Right ventricle myocardium inferior (tissue), 1 donor: ENCODE measurements at regions not wholly inside any gene's neighbourhood (a gene's known extent, or its start where the extent isn't known, plus 50 kb on each side); places are given as distances from the start of the nearest gene placed in this dataset.
A peak's percentile ranks its signal among the peaks of the same experiment; 100 is the strongest.
"Not testable (repeated sequence)": the region's sequence is repeated elsewhere in the genome, so short reads cannot be mapped to it uniquely, and the experiment has no call there.

ENCODE experiments used
- ATAC-seq: fragments of 200-7000 bp; cut with Tn5 transposase; one replicate; pipeline ENCODE4 v1.9.1; 2020; ENCODE audit warnings: mild to moderate bottlenecking, moderate library complexity
- DNase-seq: peaks from one replicate; pipeline ENCODE4 v3.0.0; 2021; ENCODE audit errors: missing footprints
- intact Hi-C: fragments of 100-400 bp; cut with DNase I; formaldehyde crosslinking; loops from one replicate; pipeline ENCODE4 v1.11.0; 2022
- donor health status: DM: no; HTN: yes; CAD: no; lungs with severe emphysema.

DNA sequence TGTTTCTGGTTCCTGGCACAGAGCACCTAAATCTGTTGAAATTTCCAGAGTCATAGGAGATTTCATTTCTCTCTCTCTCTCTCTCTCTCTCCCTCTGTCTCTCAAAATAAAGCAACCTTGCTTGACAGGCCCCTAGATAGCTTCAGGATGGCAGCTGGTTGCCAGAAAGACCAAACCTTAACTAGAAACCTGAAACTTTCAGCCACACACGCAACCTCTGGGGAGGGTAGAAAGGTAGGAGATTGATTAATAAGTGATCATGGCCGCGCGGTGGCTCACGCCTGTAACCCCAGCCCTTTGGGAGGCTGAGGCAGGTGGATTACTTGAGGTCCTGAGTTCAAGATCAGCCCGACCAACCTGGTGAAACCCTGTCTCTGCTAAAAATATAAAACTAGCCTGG lies 1885.4 kb upstream of the CELF4 start:
- ATAC-seq (no peak), DNase-seq (peak; percentile 32)
- intact Hi-C loops: no loop called here

- intact Hi-C loops: no loop called here
- DNase-seq: no peak
- ATAC-seq: no peak
These were observed 1884.0 kb upstream of the CELF4 start for GRCh38 chr18:39449566-39449965.

GRCh38 chr18:39448942-39449341 lies 1883.3 kb upstream of the CELF4 start:
- ATAC-seq: no peak

GRCh38 chr18:39444957-39445356 lies 1879.4 kb upstream of the CELF4 start:
- ATAC-seq, intact Hi-C loops, DNase-seq: not testable (repeated sequence)

More at GRCh38 chr18:39448942-39449341, 1883.3 kb upstream of the CELF4 start:
- no peak for DNase-seq
- intact Hi-C loops: no loop called here

GRCh38 chr18:39441648-39442047 lies 1876.0 kb upstream of the CELF4 start:
- intact Hi-C loops: no loop called here
- no peak for ATAC-seq
- DNase-seq: no peak

GRCh38 chr18:39435996-39436395 lies 1870.4 kb upstream of the CELF4 start:
- no peak for ATAC-seq
- intact Hi-C loops: no loop called here
- no peak for DNase-seq

DNA sequence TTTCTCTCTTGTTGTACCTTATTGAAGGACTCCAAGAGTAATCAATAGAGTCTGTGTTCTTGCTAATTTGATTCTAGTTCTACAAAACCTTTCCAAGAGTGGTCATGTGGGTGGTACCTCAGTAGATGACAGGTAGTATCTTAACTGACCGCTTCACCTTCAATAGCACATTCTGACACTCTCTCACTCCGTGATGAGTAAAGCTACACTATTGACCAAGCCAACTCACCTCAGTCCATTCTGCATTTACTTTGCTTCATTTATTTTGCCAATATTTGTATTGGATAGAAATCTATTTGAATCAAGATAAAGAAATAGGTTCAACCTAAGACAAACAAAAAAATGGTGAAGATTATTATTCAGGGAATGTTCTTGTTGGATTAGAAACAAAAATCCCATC lies 1869.6 kb upstream of the CELF4 start:
- ATAC-seq (no peak), DNase-seq (no peak)
- intact Hi-C loops: no loop called here

GRCh38 chr18:39434223-39434920 lies 1868.8 kb upstream of the CELF4 start:
- intact Hi-C loops: no loop called here
- DNase-seq: no peak
- ATAC-seq: peak; percentile 48

GRCh38 chr18:39425172-39425850 lies 1859.7 kb upstream of the CELF4 start:
- no peak for DNase-seq
- ATAC-seq: no peak
- intact Hi-C loops: no loop called here

- no peak for DNase-seq
- ATAC-seq: no peak
- intact Hi-C loops: no loop called here
These were observed 1858.7 kb upstream of the CELF4 start for GRCh38 chr18:39424261-39424660.

GRCh38 chr18:39421276-39421675 lies 1855.7 kb upstream of the CELF4 start:
- no peak for ATAC-seq
- DNase-seq: no peak
- intact Hi-C loops: no loop called here

- intact Hi-C loops: no loop called here
- ATAC-seq (no peak), DNase-seq (no peak)
These were observed 1853.7 kb upstream of the CELF4 start for GRCh38 chr18:39419315-39419714.

DNA sequence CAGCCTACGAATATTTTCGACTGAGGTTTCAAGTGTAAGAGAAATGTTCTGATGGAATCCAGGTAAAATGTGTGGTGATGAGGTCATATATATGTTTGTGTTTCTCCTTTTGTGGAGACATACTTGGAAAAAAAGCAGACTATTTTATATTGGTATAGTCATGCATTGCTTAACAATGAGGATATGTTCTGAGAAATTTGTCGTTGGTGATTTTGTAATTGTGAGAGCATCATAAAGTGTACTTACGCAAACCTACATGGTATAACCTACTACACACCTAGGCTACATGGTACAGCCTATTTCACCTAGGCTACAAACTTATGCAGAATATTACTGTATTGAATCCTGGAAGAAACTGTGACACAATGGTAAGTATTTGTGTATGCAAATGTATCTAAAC lies 1849.9 kb upstream of the CELF4 start:
- intact Hi-C loops: no loop called here
- ATAC-seq: no peak

DNA sequence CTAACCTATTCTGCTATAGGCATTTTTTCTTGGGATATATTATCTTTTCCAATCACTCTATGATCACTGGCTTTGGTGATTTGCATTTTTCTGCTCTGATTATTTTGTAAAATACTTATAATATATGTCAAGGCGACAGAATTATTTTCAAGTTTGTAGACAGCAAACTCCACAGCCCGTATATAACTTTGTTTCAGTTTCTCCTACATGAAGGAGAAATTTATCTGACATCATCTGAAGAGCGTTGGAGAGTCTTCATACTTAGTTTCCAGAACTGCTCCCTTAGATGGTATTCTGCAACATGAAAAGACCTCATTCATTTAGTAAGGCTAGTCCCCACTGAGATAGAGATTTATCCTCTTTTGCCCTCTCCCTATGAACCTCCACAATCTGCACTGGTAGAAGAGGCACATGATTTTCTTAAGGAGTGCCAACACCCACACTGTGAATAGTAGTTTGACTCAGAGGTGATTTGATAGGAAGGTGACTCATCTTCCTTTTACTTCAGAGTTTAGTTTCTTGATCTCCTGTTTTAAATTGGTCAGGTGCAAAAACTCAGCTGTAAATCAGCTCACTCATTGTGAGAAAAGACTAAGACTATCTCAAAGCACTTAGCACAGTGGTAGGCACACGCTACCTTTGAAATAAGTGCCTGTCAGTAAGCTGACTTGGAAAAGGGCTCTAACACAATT lies 1848.6 kb upstream of the CELF4 start:
- DNase-seq: no peak
- intact Hi-C loops: no loop called here
- ATAC-seq: no peak

More for the DNA sequence above, 1849.9 kb upstream of the CELF4 start:
- no peak for DNase-seq

DNA sequence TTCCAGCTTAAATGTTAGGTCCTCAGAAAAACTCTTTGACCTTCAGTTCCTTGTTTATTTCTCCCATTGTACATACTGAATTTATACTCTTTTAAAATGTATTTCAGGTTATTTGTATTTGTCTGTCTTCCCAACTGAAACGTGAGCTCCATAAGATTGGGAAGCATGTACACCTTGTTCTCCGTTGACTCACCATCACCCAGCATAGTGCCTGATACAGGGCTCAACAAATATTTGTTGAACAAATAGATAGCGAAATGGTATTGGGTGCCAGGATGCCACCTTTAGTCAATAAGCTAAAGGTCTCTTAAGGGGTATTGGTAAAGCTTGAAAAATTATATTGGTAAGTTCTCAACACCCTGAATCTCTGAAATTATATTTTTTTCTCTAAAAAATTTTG lies 1841.3 kb upstream of the CELF4 start:
- no peak for ATAC-seq
- DNase-seq: no peak
- intact Hi-C loops: no loop called here

GRCh38 chr18:39403121-39403520 lies 1837.5 kb upstream of the CELF4 start:
- ATAC-seq (no peak), DNase-seq (no peak)
- intact Hi-C loops: no loop called here

GRCh38 chr18:39399662-39400061 lies 1834.1 kb upstream of the CELF4 start:
- DNase-seq (no peak), ATAC-seq (no peak)
- intact Hi-C loops: no loop called here

- ATAC-seq: no peak
- intact Hi-C loops: no loop called here
- no peak for DNase-seq
These were observed 1830.6 kb upstream of the CELF4 start for GRCh38 chr18:39396168-39396567.

GRCh38 chr18:39389800-39390379 lies 1824.3 kb upstream of the CELF4 start:
- ATAC-seq: no peak
- no peak for DNase-seq
- intact Hi-C loops: no loop called here

DNA sequence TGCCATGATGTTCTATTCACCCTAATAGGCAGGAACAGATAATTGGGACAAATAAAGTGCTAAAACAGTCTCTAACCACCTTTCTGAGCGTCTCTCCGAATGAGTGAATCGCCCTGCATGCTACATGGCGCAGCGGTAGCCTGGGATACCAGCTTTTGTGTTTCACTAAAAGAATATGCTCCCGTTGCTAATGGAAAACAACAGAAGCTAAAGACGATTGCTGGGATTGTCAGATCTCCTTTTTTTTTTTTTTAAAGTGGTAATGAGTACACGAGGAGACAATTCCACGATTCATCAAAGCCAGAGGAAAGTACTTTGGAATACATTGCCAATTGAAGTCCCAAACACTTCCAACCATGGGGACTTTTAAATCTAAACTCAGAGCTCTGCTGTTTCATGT lies 1815.3 kb upstream of the CELF4 start:
- intact Hi-C loops: no loop called here
- DNase-seq: no peak
- no peak for ATAC-seq
